ENCODE measurements at regions not wholly inside any gene's neighbourhood (a gene's known extent, or its start where the extent isn't known, plus 50 kb on each side); places are given as distances from the start of the nearest gene placed in this dataset.

- TF ChIP-seq CTCF (IDR thresholded peaks at IDR 0.05) (no peak), POLR2A (IDR thresholded peaks at IDR 0.05) (no peak)
These were observed 53.7 kb upstream of the FDX1 start for GRCh38 chr11:110376021-110376420.
